Astrocyte (in vitro differentiated cells and primary cell): ENCODE measurements at regions not wholly inside any gene's neighbourhood (a gene's known extent, or its start where the extent isn't known, plus 50 kb on each side); places are given as distances from the start of the nearest gene placed in this dataset.

Experiments used
- EZH2 ChIP-seq: IDR thresholded peaks from 2 replicates; pipeline ENCODE4 v1.6.1; 2012; ENCODE audit warnings: mild to moderate bottlenecking, low read length, inconsistent platforms; ENCODE audit not compliant: insufficient read depth
- TF ChIP-seq, protein P1 (sequence below): IDR thresholded peaks from 2 replicates; pipeline ENCODE4 v1.5.1; 2011; ENCODE audit warnings: low read depth, mild to moderate bottlenecking, inconsistent platforms, low read length, moderate library complexity; ENCODE audit not compliant: insufficient read depth

DNA sequence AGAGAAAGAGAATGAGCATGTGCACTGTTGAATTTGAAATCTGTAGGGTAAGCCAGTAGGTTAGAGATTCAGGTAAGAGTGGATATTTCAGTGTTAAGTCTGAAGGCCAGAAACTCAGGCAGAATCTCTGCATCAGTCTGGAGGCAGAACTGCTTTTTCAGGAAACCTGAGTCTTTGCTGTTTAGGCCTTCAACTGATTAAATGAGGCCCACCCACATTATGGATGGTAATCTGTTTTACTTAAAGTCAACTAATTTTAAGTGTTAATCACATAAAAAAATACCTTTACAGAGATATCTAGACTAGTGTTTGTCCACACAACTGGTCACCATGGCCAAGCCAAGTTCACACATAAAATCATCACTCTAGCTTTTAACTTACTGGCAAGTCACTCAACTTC is 205.0 kb upstream of the DDHD1 start:
- TF ChIP-seq, protein P1, sequence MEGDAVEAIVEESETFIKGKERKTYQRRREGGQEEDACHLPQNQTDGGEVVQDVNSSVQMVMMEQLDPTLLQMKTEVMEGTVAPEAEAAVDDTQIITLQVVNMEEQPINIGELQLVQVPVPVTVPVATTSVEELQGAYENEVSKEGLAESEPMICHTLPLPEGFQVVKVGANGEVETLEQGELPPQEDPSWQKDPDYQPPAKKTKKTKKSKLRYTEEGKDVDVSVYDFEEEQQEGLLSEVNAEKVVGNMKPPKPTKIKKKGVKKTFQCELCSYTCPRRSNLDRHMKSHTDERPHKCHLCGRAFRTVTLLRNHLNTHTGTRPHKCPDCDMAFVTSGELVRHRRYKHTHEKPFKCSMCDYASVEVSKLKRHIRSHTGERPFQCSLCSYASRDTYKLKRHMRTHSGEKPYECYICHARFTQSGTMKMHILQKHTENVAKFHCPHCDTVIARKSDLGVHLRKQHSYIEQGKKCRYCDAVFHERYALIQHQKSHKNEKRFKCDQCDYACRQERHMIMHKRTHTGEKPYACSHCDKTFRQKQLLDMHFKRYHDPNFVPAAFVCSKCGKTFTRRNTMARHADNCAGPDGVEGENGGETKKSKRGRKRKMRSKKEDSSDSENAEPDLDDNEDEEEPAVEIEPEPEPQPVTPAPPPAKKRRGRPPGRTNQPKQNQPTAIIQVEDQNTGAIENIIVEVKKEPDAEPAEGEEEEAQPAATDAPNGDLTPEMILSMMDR, result no peak
- no peak for TF ChIP-seq EZH2
